RWPE1 (cell line): ENCODE measurements at regions not wholly inside any gene's neighbourhood (a gene's known extent, or its start where the extent isn't known, plus 50 kb on each side); places are given as distances from the start of the nearest gene placed in this dataset.

Source experiments
- CTCF ChIA-PET: fragments of 350-600 bp; sonication (Branson Sonifier 250); formaldehyde crosslinking; extraction: SDS; loops from one replicate; lab custom pipeline; 2021; lab: Yijun Ruan, JAX
- POLR2A ChIA-PET: fragments of 400-600 bp; formaldehyde crosslinking; extraction: SDS; loops from one replicate; lab custom pipeline; 2020; ENCODE audit warnings: antibody characterized with exemption; ENCODE audit not compliant: low non-redundant PET; lab: Yijun Ruan, JAX
- DNase-seq: peaks from one replicate; pipeline ENCODE4 v3.0.0; 2012; ENCODE audit warnings: low spot score
- H3K27ac ChIP-seq: fragments of 450-650 bp; 2 replicates; pipeline ENCODE4 v1.5.1; 2017
- CTCF ChIP-seq: fragments of 450-650 bp; conservative IDR thresholded peaks from 2 replicates; pipeline ENCODE4 v1.5.1; 2017; ENCODE audit warnings: low read depth, mild to moderate bottlenecking

GRCh38 chr12:113651662-113652061, 180.0 kb upstream of the LHX5 start:
- TF ChIP-seq CTCF, result no peak
- no peak for DNase-seq
- POLR2A ChIA-PET, result no interaction called here
- CTCF ChIA-PET, result no interaction called here
- no peak overlapping the region for H3K27ac ChIP-seq

GRCh38 chr12:113650476-113650875, 178.8 kb upstream of the LHX5 start:
- no peak overlapping the region for H3K27ac ChIP-seq
- CTCF ChIA-PET, result no interaction called here
- POLR2A ChIA-PET, result no interaction called here
- TF ChIP-seq CTCF, result no peak
- DNase-seq, result no peak

- CTCF ChIA-PET, result no interaction called here
- no peak for TF ChIP-seq CTCF
- no peak overlapping the region for H3K27ac ChIP-seq
- DNase-seq, result no peak
- POLR2A ChIA-PET, result no interaction called here
Observed at GRCh38 chr12:113649256-113649830, 177.7 kb upstream of the LHX5 start.

GRCh38 chr12:113647048-113647447, 175.4 kb upstream of the LHX5 start:
- ChIA-PET POLR2A (no interaction called here), CTCF (interaction anchor here (0.6 to 0.8 kb wide), 2 partner anchors 9 to 249 kb away, joined by 3 to 5 read pairs; no protein-coding TSS in a partner anchor)
- TF ChIP-seq CTCF, result no peak
- DNase-seq, result no peak
- no peak overlapping the region for H3K27ac ChIP-seq

- CTCF ChIA-PET, result interaction anchor here (0.6 kb wide), 1 partner anchor 843 kb away, joined by 3 read pairs; no protein-coding TSS in a partner anchor
- DNase-seq, result no peak
- POLR2A ChIA-PET, result no interaction called here
Observed at GRCh38 chr12:113645603-113646002, 173.9 kb upstream of the LHX5 start.

GRCh38 chr12:113645183-113645582, 173.5 kb upstream of the LHX5 start:
- CTCF ChIA-PET, result no interaction called here
- DNase-seq, result no peak
- H3K27ac ChIP-seq, result no peak overlapping the region
- TF ChIP-seq CTCF, result no peak
- POLR2A ChIA-PET, result no interaction called here

More at GRCh38 chr12:113645603-113646002, 173.9 kb upstream of the LHX5 start:
- H3K27ac ChIP-seq, result no peak overlapping the region
- TF ChIP-seq CTCF, result no peak
